ENCODE measurements at regions not wholly inside any gene's neighbourhood (a gene's known extent, or its start where the extent isn't known, plus 50 kb on each side); places are given as distances from the start of the nearest gene placed in this dataset.

DNA sequence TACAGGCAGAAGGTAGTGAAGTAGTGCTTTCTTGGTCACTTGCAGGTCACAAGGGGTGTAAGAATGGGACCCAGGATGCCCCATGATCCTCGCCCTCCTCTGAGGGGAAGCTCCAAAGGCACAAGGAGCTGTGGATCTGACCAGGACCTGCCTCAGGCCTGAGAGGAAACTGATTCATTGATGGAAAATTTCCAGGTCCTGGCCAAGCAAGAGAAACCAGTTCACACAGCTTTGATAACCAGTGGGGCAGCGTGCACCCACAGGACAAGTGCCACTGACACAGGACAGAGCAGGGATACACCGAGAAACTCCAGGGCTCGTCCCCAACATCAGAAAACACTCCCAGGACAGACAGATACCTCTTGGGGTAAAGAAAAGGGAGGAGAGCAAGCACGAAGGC lies 177.1 kb downstream of the RBM26 start:
- Mint-ChIP-seq H3K27ac (no peak overlapping the region), H3K4me3 (no peak overlapping the region), H3K4me1 (peaks cover 14% of the 10 kb centered on the region), H3K9me3 (ENCODE audit: insufficient read depth) (no peaks in the 10 kb centered on the region), H3K27me3 (no peaks in the 10 kb centered on the region)
- Histone ChIP-seq H3K9me3 (ENCODE audit: control extremely low read depth in 1 of 3, control insufficient read depth in 2 of 3, insufficient read depth in 1 of 3, low read length in 2 of 3) (no peaks in the 10 kb centered on the region), H3K4me2 (replicated peaks; ENCODE audit: low read depth, low read length, poor library complexity, severe bottlenecking) (no peak overlapping the region), H3K4me3 (ENCODE audit: control extremely low read depth in 1 of 5, extremely low read depth in 1 of 5, insufficient read depth in 1 of 5, low read depth in 2 of 5, low read length in 4 of 5) (no peak overlapping the region), H3K27ac (ENCODE audit: low read length in 2 of 2) (no peak overlapping the region), H4K20me1 (ENCODE audit: control insufficient read depth, insufficient read depth, low read length, poor library complexity, severe bottlenecking) (no peaks in the 10 kb centered on the region), H3K36me3 (replicated peaks in 1 of 2; ENCODE audit: control extremely low read depth in 1 of 2, control insufficient read depth in 1 of 2, extremely low read depth in 1 of 2, insufficient read depth in 2 of 2, low read length in 1 of 2) (no peaks in the 10 kb centered on the region), H3K9ac (ENCODE audit: low read length) (no peak overlapping the region), H2AFZ (ENCODE audit: insufficient read depth, low read depth, low read length, poor library complexity, severe bottlenecking) (no peak overlapping the region), H3K4me1 (ENCODE audit: control insufficient read depth in 2 of 2, insufficient read depth in 2 of 2, low read length in 2 of 2) (peaks cover 10 to 11% of the 10 kb centered on the region in 2 donors), H3K79me2 (ENCODE audit: control insufficient read depth, insufficient read depth, low read length) (no peaks in the 10 kb centered on the region), H3K27me3 (replicated peaks in 1 of 4; ENCODE audit: control extremely low read depth in 1 of 4, control insufficient read depth in 3 of 4, insufficient read depth in 4 of 4, low read length in 3 of 4) (no peaks in the 10 kb centered on the region)
- ATAC-seq (ENCODE audit: low read depth) = no peak
- TF ChIP-seq, protein P1, sequence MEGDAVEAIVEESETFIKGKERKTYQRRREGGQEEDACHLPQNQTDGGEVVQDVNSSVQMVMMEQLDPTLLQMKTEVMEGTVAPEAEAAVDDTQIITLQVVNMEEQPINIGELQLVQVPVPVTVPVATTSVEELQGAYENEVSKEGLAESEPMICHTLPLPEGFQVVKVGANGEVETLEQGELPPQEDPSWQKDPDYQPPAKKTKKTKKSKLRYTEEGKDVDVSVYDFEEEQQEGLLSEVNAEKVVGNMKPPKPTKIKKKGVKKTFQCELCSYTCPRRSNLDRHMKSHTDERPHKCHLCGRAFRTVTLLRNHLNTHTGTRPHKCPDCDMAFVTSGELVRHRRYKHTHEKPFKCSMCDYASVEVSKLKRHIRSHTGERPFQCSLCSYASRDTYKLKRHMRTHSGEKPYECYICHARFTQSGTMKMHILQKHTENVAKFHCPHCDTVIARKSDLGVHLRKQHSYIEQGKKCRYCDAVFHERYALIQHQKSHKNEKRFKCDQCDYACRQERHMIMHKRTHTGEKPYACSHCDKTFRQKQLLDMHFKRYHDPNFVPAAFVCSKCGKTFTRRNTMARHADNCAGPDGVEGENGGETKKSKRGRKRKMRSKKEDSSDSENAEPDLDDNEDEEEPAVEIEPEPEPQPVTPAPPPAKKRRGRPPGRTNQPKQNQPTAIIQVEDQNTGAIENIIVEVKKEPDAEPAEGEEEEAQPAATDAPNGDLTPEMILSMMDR (IDR thresholded peaks at IDR 0.05) = no peak
- TF ChIP-seq EZH2 (IDR thresholded peaks at IDR 0.05; ENCODE audit: borderline replicate concordance, insufficient read depth, low read depth, low read length, poor library complexity, severe bottlenecking) = no peak
- WGBS (ENCODE audit: insufficient coverage) = 100% methylated on average over 2 of the region's 5 CpGs
- intact Hi-C loops (cut with micrococcal nuclease) = no loop called here
- ChIA-PET CTCF (no interaction called here), POLR2A (no interaction called here)
- DNase-seq = no peak

DNA sequence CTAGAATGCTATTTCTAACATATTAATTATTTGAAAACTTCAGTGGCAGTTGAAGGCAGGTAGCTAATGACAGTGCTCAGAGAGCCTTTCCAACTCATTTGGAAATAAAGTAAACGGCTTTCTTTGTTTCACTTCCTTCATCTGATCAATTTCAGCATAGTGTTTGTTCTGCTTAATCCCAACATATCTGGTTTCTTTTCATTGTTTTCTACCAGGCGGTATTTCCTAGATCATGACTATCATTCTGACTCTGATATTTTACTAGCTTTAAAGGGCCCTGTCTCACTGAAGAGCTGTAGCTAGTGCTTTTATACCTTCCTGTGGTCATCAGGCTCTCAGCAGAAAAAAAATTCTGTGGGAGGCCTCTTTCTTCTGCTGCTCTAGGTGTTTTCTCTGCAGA lies 178.6 kb downstream of the RBM26 start:
- H3K9me3 ChIP-seq (ENCODE audit: control extremely low read depth in 1 of 3, control insufficient read depth in 2 of 3, insufficient read depth in 1 of 3, low read length in 2 of 3) = no peaks in the 10 kb centered on the region
- DNase-seq (no peak), ATAC-seq (ENCODE audit: low read depth) (no peak)
- intact Hi-C loops (cut with micrococcal nuclease) = no loop called here
- no peaks in the 10 kb centered on the region for H3K79me2 ChIP-seq (ENCODE audit: control insufficient read depth, insufficient read depth, low read length)
- peak overlapping the region; percentile 0 for H3K4me2 ChIP-seq (replicated peaks; ENCODE audit: low read depth, low read length, poor library complexity, severe bottlenecking)
- Mint-ChIP-seq H3K27me3 (peaks cover 7% of the 10 kb centered on the region), H3K4me3 (no peak overlapping the region), H3K4me1 (peaks cover 14% of the 10 kb centered on the region), H3K27ac (no peak overlapping the region), H3K9me3 (ENCODE audit: insufficient read depth) (no peaks in the 10 kb centered on the region)
- CTCF ChIA-PET = no interaction called here
- POLR2A ChIA-PET = no interaction called here
- no peaks in the 10 kb centered on the region for H3K36me3 ChIP-seq (replicated peaks in 1 of 2; ENCODE audit: control extremely low read depth in 1 of 2, control insufficient read depth in 1 of 2, extremely low read depth in 1 of 2, insufficient read depth in 2 of 2, low read length in 1 of 2)
- no peak overlapping the region for H3K27ac ChIP-seq (ENCODE audit: low read length in 2 of 2)
- H4K20me1 ChIP-seq (ENCODE audit: control insufficient read depth, insufficient read depth, low read length, poor library complexity, severe bottlenecking) = no peaks in the 10 kb centered on the region
- H3K9ac ChIP-seq (ENCODE audit: low read length) = no peak overlapping the region
- TF ChIP-seq, protein P1 (IDR thresholded peaks at IDR 0.05) = no peak
- no peak for TF ChIP-seq EZH2 (IDR thresholded peaks at IDR 0.05; ENCODE audit: borderline replicate concordance, insufficient read depth, low read depth, low read length, poor library complexity, severe bottlenecking)
- H2AFZ ChIP-seq (ENCODE audit: insufficient read depth, low read depth, low read length, poor library complexity, severe bottlenecking) = peak overlapping the region; percentile 36
- H3K4me1 ChIP-seq (ENCODE audit: control insufficient read depth in 2 of 2, insufficient read depth in 2 of 2, low read length in 2 of 2) = peaks cover 10 to 11% of the 10 kb centered on the region in 2 donors
- no peaks in the 10 kb centered on the region for H3K27me3 ChIP-seq (replicated peaks in 1 of 4; ENCODE audit: control extremely low read depth in 1 of 4, control insufficient read depth in 3 of 4, insufficient read depth in 4 of 4, low read length in 3 of 4)
- WGBS (ENCODE audit: insufficient coverage) = 39% methylated on average over 2 of the region's 2 CpGs
- H3K4me3 ChIP-seq (ENCODE audit: control extremely low read depth in 1 of 5, extremely low read depth in 1 of 5, insufficient read depth in 1 of 5, low read depth in 2 of 5, low read length in 4 of 5) = no peak overlapping the region
